H9 (cell line): ENCODE measurements at regions not wholly inside any gene's neighbourhood (a gene's known extent, or its start where the extent isn't known, plus 50 kb on each side); places are given as distances from the start of the nearest gene placed in this dataset.

Source experiments
- DNase-seq: peaks from one replicate; pipeline ENCODE4 v3.0.0-alpha.2; 2017
- H2AFZ ChIP-seq: one replicate; pipeline ENCODE4 v1.6.1; 2013; ENCODE audit warnings: mild to moderate bottlenecking, low read length, control low read depth, moderate library complexity
- H2AK5ac ChIP-seq: 2 replicates; pipeline ENCODE4 v1.6.1; 2013; ENCODE audit warnings: low read length, control low read depth, mixed read lengths; ENCODE audit not compliant: insufficient read length
- H2BK120ac ChIP-seq: one replicate; pipeline ENCODE4 v1.6.1; 2013; ENCODE audit warnings: low read depth, mild to moderate bottlenecking, low read length, control low read depth, inconsistent platforms; ENCODE audit not compliant: poor library complexity, severe bottlenecking
- H2BK12ac ChIP-seq: 2 replicates; pipeline ENCODE4 v1.6.1; 2013; ENCODE audit warnings: low read length, control low read depth, mixed read lengths, low read depth; ENCODE audit not compliant: insufficient read length
- H2BK15ac ChIP-seq: 2 replicates; pipeline ENCODE4 v1.6.1; 2013; ENCODE audit warnings: low read depth, low read length, control low read depth
- H2BK20ac ChIP-seq: one replicate; pipeline ENCODE4 v1.6.1; 2013; ENCODE audit warnings: low read depth, mild to moderate bottlenecking, low read length, control low read depth, inconsistent platforms; ENCODE audit not compliant: poor library complexity, severe bottlenecking
- H2BK5ac ChIP-seq: 2 replicates; pipeline ENCODE4 v1.6.1; 2013; ENCODE audit warnings: low read length, control low read depth, mixed read lengths; ENCODE audit not compliant: insufficient read length
- H3K14ac ChIP-seq: 2 replicates; pipeline ENCODE4 v1.6.1; 2013; ENCODE audit warnings: low read length, control low read depth; ENCODE audit not compliant: insufficient read depth
- H3K18ac ChIP-seq: 2 replicates; pipeline ENCODE4 v1.6.1; 2013; ENCODE audit warnings: low read depth, mild to moderate bottlenecking, mixed read lengths, low read length, control low read depth; ENCODE audit not compliant: insufficient read length
- H3K23ac ChIP-seq: 2 replicates; pipeline ENCODE4 v1.6.1; 2013; ENCODE audit warnings: low read length, control low read depth, mixed read lengths, low read depth; ENCODE audit not compliant: insufficient read length
- H3K23me2 ChIP-seq: 2 replicates; pipeline ENCODE4 v1.6.1; 2013; ENCODE audit warnings: low read depth, mild to moderate bottlenecking, mixed read lengths, low read length, control low read depth; ENCODE audit not compliant: insufficient read length, poor library complexity, severe bottlenecking
- H3K27ac ChIP-seq: 2 replicates; pipeline ENCODE4 v1.5.1; 2013; ENCODE audit warnings: low read length, control low read depth, mixed read lengths, low read depth; ENCODE audit not compliant: insufficient read length
- H3K27me3 ChIP-seq: 2 replicates; pipeline ENCODE4 v1.6.1; 2013; ENCODE audit warnings: low read length, control low read depth, inconsistent platforms; ENCODE audit not compliant: insufficient read depth
- H3K4ac ChIP-seq: 2 replicates; pipeline ENCODE4 v1.6.1; 2013; ENCODE audit warnings: low read depth, mild to moderate bottlenecking, control low read depth, inconsistent platforms, low read length, moderate library complexity
- H3K4me1 ChIP-seq: 2 replicates; pipeline ENCODE4 v1.6.1; 2013; ENCODE audit warnings: low read length, control low read depth, inconsistent platforms; ENCODE audit not compliant: insufficient read depth
- H3K4me2 ChIP-seq: 2 replicates; pipeline ENCODE4 v1.6.1; 2013; ENCODE audit warnings: low read length, control low read depth, mixed read lengths; ENCODE audit not compliant: insufficient read length, insufficient read depth
- H3K56ac ChIP-seq: 2 replicates; pipeline ENCODE4 v1.6.1; 2013; ENCODE audit warnings: low read depth, mild to moderate bottlenecking, mixed read lengths, low read length, control low read depth; ENCODE audit not compliant: insufficient read length
- H3K79me1 ChIP-seq: 2 replicates; pipeline ENCODE4 v1.6.1; 2013; ENCODE audit warnings: low read depth, mild to moderate bottlenecking, moderate library complexity, low read length, control low read depth, inconsistent platforms; ENCODE audit not compliant: insufficient read depth, poor library complexity, severe bottlenecking
- H3K79me2 ChIP-seq: 2 replicates; pipeline ENCODE4 v1.6.1; 2013; ENCODE audit warnings: low read length, control low read depth, inconsistent platforms; ENCODE audit not compliant: insufficient read depth
- H3K9ac ChIP-seq: 2 replicates; pipeline ENCODE4 v1.6.1; 2013; ENCODE audit warnings: low read length, control low read depth, mixed read lengths; ENCODE audit not compliant: insufficient read length; ENCODE audit errors: extremely low read depth
- H3K9me3 ChIP-seq: one replicate; pipeline ENCODE4 v1.6.1; 2013; ENCODE audit warnings: low read depth, low read length, inconsistent platforms; ENCODE audit not compliant: control insufficient read depth
- H3T11ph ChIP-seq: one replicate; pipeline ENCODE4 v1.6.1; 2013; ENCODE audit warnings: mild to moderate bottlenecking, low read length, control low read depth, inconsistent platforms
- H4K20me1 ChIP-seq: one replicate; pipeline ENCODE4 v1.6.1; 2013; ENCODE audit not compliant: control insufficient read depth, insufficient read length, insufficient read depth
- H4K5ac ChIP-seq: 2 replicates; pipeline ENCODE4 v1.6.1; 2013; ENCODE audit warnings: low read depth, mild to moderate bottlenecking, mixed read lengths, low read length, control low read depth; ENCODE audit not compliant: insufficient read length
- H4K8ac ChIP-seq: replicated peaks from 2 replicates; pipeline ENCODE4 v1.6.1; 2013; ENCODE audit warnings: low read length, control low read depth, mixed read lengths, low read depth; ENCODE audit not compliant: insufficient read length
- H4K91ac ChIP-seq: 2 replicates; pipeline ENCODE4 v1.6.1; 2013; ENCODE audit warnings: low read depth, mild to moderate bottlenecking, moderate library complexity, mixed read lengths, low read length, control low read depth; ENCODE audit not compliant: insufficient read length
- H3K27ac Mint-ChIP-seq, 3 experiments: 2 replicates in 2 of 3; 3 replicates in 1 of 3; pipeline ENCODE4 v1.8.0; 2020 to 2021; ENCODE audit warnings: mixed read lengths in 3 of 3, mild to moderate bottlenecking in 1 of 3, moderate library complexity in 1 of 3
- H3K27me3 Mint-ChIP-seq: 2 replicates; pipeline ENCODE4 v1.8.0; 2021; ENCODE audit warnings: low read depth, mild to moderate bottlenecking, moderate library complexity, mixed read lengths
- H3K36me3 Mint-ChIP-seq, 3 experiments: 2 replicates in 2 of 3; 3 replicates in 1 of 3; pipeline ENCODE4 v1.8.0; 2020 to 2021; ENCODE audit warnings: low read depth in 3 of 3, mixed read lengths in 3 of 3; ENCODE audit not compliant: insufficient read depth in 1 of 3
- H3K4me1 Mint-ChIP-seq, 2 experiments: 2 replicates each; pipeline ENCODE4 v1.8.0; 2020; ENCODE audit warnings: mixed read lengths in 2 of 2
- H3K4me3 Mint-ChIP-seq, 2 experiments: 2 replicates in 1 of 2; 3 replicates in 1 of 2; pipeline ENCODE4 v1.8.0; 2020 to 2021; ENCODE audit warnings: mild to moderate bottlenecking in 2 of 2, mixed read lengths in 2 of 2, moderate library complexity in 1 of 2
- H3K9me3 Mint-ChIP-seq, 2 experiments: 2 replicates in 1 of 2; 3 replicates in 1 of 2; pipeline ENCODE4 v1.8.0; 2020; ENCODE audit warnings: mild to moderate bottlenecking in 2 of 2, mixed read lengths in 2 of 2, moderate library complexity in 1 of 2
- WGBS: extraction: QIAGEN DNeasy Blood & Tissue Kit; methylation state at CpG from one replicate; pipeline ENCODE4 v1.1.7; 2013; ENCODE audit warnings: missing lambda C conversion rate, low lambda C conversion rate, mixed read lengths; ENCODE audit not compliant: insufficient read length; ENCODE audit errors: extremely low coverage; 5-methylcytosine and 5-hydroxymethylcytosine counted together
- TF ChIP-seq, protein P1 (sequence below): fragments of 200-600 bp; sonication (generic); conservative IDR thresholded peaks from 3 replicates; pipeline ENCODE4 v1.8.0; 2021; ENCODE audit warnings: antibody characterized with exemption, mild to moderate bottlenecking

DNA sequence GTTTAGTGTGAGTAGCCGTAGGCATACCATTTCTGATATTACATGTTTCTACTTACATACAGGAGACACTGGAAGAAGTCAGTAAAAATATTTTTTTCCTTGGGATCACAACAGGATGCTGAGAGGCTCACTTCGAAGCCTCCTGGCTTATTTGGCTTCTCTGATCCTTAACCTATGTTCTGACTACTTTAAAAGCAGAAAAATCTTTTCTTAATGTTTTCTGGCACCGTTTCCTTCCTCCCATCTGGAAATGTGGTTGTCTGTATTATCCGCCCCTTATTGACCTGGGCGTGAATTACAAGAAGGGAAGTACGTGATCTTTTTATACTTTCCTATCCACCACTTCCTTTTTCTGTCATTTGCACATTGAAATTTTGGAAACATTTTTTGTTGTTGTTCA is 379.6 kb downstream of the COL12A1 start:
- no peak overlapping the region for H3K9ac ChIP-seq
- no peak overlapping the region for H2BK20ac ChIP-seq
- no peak overlapping the region for H3K4me3 Mint-ChIP-seq
- no peak for DNase-seq
- no peak overlapping the region for H2AFZ ChIP-seq
- no CpG with 5 or more reads among the region's 6 CpGs for WGBS
- H3K4me2 ChIP-seq = no peak overlapping the region
- H3K36me3 Mint-ChIP-seq = peaks cover 0 to 5% (median 0%) of the 10 kb centered on the region in 3 experiments; a peak in 4 of 7 replicates
- H2AK5ac ChIP-seq = no peak overlapping the region
- no peaks in the 10 kb centered on the region for H3K27me3 Mint-ChIP-seq
- TF ChIP-seq, protein P1, sequence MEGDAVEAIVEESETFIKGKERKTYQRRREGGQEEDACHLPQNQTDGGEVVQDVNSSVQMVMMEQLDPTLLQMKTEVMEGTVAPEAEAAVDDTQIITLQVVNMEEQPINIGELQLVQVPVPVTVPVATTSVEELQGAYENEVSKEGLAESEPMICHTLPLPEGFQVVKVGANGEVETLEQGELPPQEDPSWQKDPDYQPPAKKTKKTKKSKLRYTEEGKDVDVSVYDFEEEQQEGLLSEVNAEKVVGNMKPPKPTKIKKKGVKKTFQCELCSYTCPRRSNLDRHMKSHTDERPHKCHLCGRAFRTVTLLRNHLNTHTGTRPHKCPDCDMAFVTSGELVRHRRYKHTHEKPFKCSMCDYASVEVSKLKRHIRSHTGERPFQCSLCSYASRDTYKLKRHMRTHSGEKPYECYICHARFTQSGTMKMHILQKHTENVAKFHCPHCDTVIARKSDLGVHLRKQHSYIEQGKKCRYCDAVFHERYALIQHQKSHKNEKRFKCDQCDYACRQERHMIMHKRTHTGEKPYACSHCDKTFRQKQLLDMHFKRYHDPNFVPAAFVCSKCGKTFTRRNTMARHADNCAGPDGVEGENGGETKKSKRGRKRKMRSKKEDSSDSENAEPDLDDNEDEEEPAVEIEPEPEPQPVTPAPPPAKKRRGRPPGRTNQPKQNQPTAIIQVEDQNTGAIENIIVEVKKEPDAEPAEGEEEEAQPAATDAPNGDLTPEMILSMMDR = no peak
- H3K27ac Mint-ChIP-seq = no peak overlapping the region
- H3K4me1 Mint-ChIP-seq = no peaks in the 10 kb centered on the region
- H4K20me1 ChIP-seq = no peaks in the 10 kb centered on the region
- H3K18ac ChIP-seq = no peak overlapping the region
- no peaks in the 10 kb centered on the region for H3K9me3 ChIP-seq
- no peak overlapping the region for H3K4ac ChIP-seq
- H3K9me3 Mint-ChIP-seq = peaks cover 1 to 6% of the 10 kb centered on the region in 2 experiments; a peak in 4 of 5 replicates
- H2BK5ac ChIP-seq = no peak overlapping the region
- H3K23me2 ChIP-seq = no peaks in the 10 kb centered on the region
- no peaks in the 10 kb centered on the region for H3K27me3 ChIP-seq
- H2BK120ac ChIP-seq = no peak overlapping the region
- no peak overlapping the region for H4K8ac ChIP-seq
- no peaks in the 10 kb centered on the region for H3K79me2 ChIP-seq
- no peak overlapping the region for H3K27ac ChIP-seq
- H3K14ac ChIP-seq = no peak overlapping the region
- H4K91ac ChIP-seq = no peak overlapping the region
- H3T11ph ChIP-seq = no peak overlapping the region
- no peak overlapping the region for H2BK12ac ChIP-seq
- no peak overlapping the region for H3K56ac ChIP-seq
- H3K4me1 ChIP-seq = no peaks in the 10 kb centered on the region
- H3K23ac ChIP-seq = no peak overlapping the region
- no peak overlapping the region for H4K5ac ChIP-seq
- H2BK15ac ChIP-seq = no peak overlapping the region
- no peaks in the 10 kb centered on the region for H3K79me1 ChIP-seq
